GM18861 (cell line): ENCODE measurements at regions not wholly inside any gene's neighbourhood (a gene's known extent, or its start where the extent isn't known, plus 50 kb on each side); places are given as distances from the start of the nearest gene placed in this dataset.

Experiments
- ATAC-seq: cut with Tn5 transposase; IDR thresholded peaks from one replicate; pipeline ENCODE4 v1.9.1; 2021; ENCODE audit not compliant: unreplicated experiment

DNA sequence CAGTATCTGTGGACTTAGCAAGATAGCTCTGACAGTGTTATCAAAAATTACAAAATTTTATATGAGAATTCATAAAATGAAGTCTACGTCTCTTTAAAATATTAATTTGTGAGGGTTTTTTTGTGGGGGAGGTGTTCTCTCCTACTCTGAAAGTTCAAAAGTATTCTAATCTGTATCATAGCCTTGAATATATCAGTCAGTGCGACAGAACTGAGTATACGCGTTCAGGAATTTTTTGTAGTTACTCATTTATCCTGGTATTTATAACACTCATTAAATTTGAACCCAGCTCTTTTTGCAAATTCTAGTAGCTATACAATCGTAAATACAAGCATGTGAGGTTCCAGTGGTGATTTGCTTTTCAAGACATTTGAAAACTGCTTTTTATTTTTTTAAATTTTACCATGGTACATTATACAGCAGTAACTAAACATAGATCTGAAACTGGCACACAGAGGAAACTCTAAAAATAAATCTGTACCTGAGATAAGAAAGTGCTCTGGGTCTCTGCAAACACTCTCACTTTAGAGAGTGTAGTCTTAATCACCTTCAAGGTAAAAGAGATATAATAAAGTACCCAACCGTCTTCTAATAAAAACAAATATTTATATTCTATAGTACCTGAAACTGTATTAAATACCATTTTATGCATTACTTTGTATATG is 178.4 kb upstream of the ADAMTS5 start:
- no peak for ATAC-seq

DNA sequence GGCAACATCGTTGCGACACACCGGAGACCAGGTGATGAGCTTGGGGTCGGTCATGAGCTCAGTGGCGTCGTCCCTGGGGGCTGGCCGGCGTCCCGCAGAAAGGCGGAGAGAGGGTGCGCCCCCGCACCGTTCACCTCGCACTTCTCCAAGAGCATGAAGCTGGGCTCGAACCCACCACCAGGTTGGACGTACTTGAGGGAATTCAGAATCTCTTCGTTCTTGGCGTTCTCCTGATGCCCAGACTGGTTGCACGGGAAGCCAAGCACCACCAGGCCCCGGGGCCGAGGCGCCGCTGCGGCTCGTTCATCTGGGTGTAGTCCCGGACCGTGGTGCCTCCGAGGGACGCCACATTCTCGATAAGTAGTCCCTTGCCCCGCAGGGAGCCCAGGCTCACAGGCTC is 176.6 kb upstream of the ADAMTS5 start:
- ATAC-seq: no peak

DNA sequence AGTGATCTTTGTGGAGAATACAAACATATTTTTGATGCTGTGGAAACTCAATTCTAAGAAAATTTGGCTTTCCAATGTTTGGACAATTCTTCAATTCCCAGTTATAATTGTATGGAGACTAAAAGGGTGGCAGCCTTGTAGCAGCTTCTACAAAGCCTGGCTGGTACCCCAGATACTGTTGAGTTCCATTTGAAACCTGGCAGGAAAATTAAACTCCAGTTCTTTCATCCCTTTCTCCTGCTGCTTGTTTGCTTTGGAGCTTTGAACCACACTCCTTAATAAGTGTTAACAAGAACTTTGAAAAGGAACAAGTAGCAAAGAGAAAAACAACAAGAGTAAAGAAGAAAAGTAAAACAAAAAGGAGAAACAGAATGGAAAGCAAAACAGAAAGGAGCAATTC is 172.6 kb upstream of the ADAMTS5 start:
- no peak for ATAC-seq

GRCh38 chr21:27134516-27134915 is 167.6 kb upstream of the ADAMTS5 start:
- no peak for ATAC-seq

DNA sequence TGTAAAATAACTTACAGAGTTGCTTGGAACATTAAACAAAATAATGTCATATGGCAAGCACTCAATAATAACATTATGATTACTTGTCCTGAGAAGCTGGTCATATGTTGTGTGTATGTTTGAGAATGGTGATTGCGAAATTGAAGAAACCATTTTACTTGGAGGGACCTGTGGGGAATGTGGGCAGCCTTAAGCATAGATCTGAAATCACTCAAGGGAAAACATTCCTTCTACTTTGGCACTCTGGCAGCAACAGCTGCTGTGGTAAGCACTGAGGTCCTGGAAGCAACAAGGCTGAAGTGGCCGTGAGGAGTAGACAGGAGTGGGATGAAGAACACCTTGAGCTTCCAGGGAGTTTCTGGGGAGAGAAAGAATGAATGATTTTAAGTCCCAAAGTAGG is 165.4 kb upstream of the ADAMTS5 start:
- ATAC-seq: no peak

GRCh38 chr21:27130154-27130553 is 163.3 kb upstream of the ADAMTS5 start:
- ATAC-seq: no peak

DNA sequence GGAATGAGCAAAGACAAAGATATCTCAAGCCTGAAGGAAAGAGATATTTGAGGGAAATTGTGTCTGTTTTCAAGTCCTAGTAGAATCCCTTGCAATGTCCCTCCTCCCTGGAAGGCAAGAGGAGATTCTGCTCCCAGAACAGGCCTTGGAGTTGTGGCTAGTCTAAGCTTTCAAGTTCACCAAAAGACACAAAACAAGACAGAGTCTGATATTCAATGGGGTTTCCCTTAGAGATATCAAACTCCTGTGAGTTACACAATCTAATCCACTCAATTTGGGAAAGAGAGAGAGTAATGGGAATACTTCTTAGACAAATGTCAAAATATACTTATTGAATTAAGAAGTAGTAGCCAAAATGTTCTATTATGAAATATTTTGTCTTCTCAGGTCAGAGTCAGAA is 162.8 kb upstream of the ADAMTS5 start:
- no peak for ATAC-seq

DNA sequence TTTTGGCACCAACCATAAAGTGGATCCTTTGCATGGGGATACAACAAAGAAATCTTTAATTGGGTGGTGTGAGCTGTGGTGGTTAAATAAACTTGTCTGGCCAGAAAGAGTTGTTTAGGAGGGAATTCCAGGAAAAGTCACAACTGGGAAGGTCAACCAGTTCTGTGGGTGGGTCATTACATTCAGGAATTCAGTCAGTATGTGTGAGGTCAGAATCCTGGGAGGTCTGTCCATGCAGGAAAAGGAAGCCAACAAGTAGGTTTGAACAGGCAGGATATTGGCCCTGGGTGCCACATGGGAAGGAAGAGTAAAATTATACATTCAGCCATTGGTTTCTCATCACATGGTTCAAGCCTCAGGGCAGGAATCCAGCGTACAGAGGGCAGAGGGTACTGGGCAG is 162.3 kb upstream of the ADAMTS5 start:
- ATAC-seq: no peak

DNA sequence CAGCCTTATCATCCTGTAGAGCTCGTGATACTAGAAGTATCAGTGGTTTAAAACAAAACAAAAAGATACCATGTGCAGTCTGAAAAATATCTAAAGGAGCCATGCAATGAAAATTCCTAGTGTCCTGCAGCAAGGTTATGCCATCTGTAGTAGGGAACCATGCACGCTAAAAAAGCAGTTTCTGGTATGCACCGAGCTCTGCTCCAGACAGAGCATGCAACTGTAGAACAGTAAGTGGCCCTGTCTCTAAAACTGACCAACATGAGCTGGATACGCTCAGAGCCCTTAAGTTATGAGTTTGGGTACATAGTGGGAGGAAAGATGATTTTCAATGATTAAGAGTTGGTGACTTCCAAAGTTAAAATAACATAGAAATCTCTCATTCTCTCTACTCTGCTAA is 159.3 kb upstream of the ADAMTS5 start:
- ATAC-seq: no peak

DNA sequence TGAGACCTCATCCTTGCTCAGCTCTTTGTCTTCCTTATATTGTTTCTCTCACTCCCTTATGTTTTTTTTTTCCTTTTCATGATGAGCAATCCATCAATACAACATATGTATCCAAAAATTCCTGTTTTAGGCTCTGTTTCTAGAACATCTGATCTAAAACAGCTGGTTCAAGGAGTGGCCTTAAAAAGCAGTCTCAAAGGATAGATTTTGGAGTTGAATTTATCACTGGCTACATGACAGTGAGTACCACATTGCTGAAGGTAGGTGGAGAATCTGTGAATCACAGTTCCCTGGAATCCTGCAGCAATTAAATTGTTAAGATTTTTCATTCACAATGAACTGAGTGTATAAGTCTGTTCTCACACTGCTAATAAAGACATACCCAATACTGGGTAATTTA is 155.8 kb upstream of the ADAMTS5 start:
- no peak for ATAC-seq

- ATAC-seq: no peak
These were observed 147.2 kb upstream of the ADAMTS5 start for GRCh38 chr21:27114111-27114510.

DNA sequence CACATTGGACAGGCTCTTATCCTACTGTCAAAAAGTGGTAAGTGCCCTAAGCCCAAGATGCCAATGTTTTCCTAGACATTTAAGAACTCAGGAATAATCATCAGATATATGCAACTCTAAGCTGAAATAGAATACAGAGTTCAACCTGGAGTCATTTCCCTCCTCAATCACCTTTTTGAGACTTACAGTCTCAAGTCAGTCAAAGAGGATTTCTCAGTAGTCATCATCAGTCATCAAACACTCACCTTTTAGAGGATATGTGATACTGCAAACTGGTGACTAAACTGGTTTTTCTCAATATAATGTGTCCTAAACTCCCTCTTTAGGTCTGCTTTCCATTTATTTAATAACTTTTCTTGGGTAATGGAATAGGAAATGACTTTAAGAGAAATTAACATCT is 145.3 kb upstream of the ADAMTS5 start:
- no peak for ATAC-seq

DNA sequence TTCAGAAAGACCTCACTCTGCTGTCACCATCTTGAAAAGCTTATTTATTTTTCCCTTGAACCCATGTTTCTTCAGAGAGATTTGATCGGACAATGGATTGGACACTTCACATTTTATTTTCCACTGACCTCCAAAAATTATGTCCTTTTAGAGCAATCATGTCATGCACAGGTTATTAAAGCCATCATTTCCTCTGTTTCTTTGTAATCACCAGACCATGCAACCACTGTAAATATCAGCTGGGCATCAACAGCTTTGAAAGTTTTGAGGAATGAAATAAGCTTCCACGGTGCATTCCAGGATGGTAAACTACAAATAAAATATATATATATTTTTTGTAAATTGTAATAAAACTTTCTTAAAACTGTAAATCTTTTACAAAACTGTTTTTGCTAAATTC is 144.1 kb upstream of the ADAMTS5 start:
- ATAC-seq: no peak

DNA sequence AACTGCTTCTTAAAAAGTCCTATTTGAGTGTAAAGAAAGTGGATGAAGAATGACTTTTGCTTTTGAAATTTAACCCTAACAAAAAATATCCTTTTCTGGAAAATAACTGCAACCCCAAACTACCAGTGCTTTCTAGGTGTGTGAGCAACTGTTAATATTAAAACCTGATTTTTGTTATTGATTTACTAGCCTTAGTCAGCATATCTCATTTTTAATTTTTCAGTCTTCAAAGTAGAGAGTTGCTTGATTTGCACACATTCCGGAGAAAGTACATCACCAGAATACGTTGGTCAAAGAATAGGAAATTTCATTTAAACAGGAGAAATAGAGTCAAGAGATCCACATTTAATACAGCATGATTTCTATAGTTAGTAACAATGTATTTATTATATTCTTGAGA is 141.8 kb upstream of the ADAMTS5 start:
- no peak for ATAC-seq

GRCh38 chr21:27108228-27108627 is 141.3 kb upstream of the ADAMTS5 start:
- ATAC-seq: no peak

DNA sequence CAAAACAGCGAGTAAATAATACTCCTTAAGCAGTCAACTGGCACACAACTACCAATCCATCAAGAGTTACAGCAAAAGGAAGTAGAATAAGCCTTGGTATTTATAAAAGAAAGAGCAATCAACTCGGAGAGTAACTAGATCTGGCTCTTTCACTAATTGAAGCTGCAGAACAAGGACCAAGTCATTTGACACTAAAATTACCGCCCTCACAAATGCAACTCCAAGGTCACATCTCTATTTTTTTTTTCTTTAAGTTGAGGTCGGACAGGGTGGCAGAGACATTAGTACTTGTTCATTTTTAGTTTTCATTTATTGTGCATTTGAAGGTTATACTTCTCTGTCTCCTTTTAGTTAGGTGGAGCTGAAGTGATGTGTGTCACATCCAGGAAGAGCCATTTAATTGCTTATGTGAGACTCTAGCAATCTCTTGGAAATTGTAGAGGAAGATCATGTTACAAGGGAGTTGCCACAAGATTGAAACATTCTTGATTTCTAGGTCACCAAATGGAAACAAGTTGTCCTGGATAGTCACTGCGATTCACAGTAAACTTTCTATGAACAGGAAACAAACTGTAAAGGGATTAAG is 138.1 kb upstream of the ADAMTS5 start:
- ATAC-seq: no peak

DNA sequence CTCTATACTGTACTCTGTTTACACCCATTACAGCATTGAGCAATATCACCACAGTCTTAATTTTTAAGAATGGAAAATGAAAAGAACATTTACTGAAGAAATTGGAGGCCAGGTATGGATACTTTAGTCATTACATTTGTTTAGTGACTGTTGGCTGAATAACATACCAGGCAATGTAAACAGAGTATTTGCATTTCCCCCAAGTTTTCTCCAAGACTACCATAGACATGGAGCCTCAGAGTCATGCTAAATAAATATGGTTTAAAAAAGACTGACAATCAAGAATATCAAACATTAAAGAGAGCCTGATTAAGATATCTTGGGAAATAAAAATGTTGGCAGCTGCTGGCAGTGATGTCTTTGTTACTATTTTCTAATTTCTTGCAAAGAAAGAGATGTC is 136.9 kb upstream of the ADAMTS5 start:
- no peak for ATAC-seq

GRCh38 chr21:27101523-27101922 is 134.6 kb upstream of the ADAMTS5 start:
- no peak for ATAC-seq

- ATAC-seq: no peak
These were observed 127.5 kb upstream of the ADAMTS5 start for GRCh38 chr21:27094184-27094948.

DNA sequence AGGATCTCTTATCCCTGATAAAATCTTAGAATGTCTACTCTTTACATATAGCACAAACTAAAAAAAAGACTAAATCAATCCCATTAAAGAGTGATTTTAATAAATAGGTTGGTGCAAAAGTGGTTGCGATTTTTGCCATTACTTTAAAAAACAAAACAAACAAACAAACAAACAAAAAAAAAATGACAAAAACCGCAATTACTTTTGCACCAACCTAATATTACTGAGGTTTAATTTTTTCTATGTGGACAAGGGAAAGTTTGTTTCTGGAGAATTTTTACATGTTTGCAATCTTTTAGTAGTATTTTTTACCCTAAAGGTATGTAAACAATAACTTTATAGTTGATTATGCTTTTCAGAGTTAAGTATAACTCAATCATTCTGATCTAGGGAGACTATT is 119.7 kb upstream of the ADAMTS5 start:
- ATAC-seq: no peak

GRCh38 chr21:27086186-27086585 is 119.3 kb upstream of the ADAMTS5 start:
- ATAC-seq: no peak

DNA sequence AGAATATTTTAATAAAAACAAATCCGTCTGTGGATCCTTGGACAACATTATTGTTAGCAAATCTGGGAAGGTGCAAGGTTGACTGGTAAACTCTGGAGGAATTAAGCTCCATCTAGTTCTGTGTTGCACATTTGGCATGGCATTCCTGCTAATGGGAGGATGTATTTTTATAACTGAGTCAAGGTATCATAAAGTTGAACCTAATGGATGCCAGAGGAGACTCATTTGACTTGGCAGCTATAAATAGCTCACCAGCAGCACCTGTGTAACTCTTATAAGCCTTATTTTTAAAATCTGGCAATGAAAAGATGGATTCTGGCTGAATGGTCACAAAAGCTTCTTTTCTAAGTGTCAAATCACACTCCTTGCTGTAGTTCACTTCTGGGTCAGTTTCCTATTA is 118.5 kb upstream of the ADAMTS5 start:
- ATAC-seq: no peak
